DOHH2 (cell line): ENCODE measurements at regions not wholly inside any gene's neighbourhood (a gene's known extent, or its start where the extent isn't known, plus 50 kb on each side); places are given as distances from the start of the nearest gene placed in this dataset.

Experiments
- H3F3A ChIP-seq: fragments of 200-600 bp; sonication (generic), shearing (Covaris generic); 2 replicates; pipeline ENCODE4 v1.6.0; 2016; ENCODE audit warnings: antibody characterized with exemption, mild to moderate bottlenecking; ENCODE audit not compliant: control insufficient read depth, insufficient read depth
- H3K27ac ChIP-seq: fragments of 200-600 bp; sonication (generic); 2 replicates; pipeline ENCODE4 v1.5.1; 2014; ENCODE audit warnings: low read depth, mild to moderate bottlenecking, low read length, moderate library complexity
- H3K27me3 ChIP-seq: fragments of 200-600 bp; sonication (generic); 2 replicates; pipeline ENCODE4 v1.6.1; 2014; ENCODE audit warnings: mild to moderate bottlenecking, low read length, mixed read lengths; ENCODE audit not compliant: control insufficient read depth
- H3K36me3 ChIP-seq: fragments of 200-600 bp; sonication (generic); 2 replicates; pipeline ENCODE4 v1.6.1; 2014; ENCODE audit warnings: mild to moderate bottlenecking, low read length, moderate library complexity, mixed read lengths; ENCODE audit not compliant: control insufficient read depth
- H3K4me1 ChIP-seq: fragments of 200-600 bp; sonication (generic); 2 replicates; pipeline ENCODE4 v1.6.1; 2014; ENCODE audit warnings: mild to moderate bottlenecking, low read length, mixed read lengths; ENCODE audit not compliant: control insufficient read depth
- H3K4me2 ChIP-seq: fragments of 200-600 bp; sonication (generic); 2 replicates; pipeline ENCODE4 v1.6.0; 2014; ENCODE audit warnings: mild to moderate bottlenecking, low read length, moderate library complexity
- H3K4me3 ChIP-seq: fragments of 200-600 bp; sonication (generic); 2 replicates; pipeline ENCODE4 v1.5.1; 2014; ENCODE audit warnings: mild to moderate bottlenecking, low read length, mixed read lengths
- H3K79me2 ChIP-seq: fragments of 200-600 bp; sonication (generic); 2 replicates; pipeline ENCODE4 v1.6.1; 2014; ENCODE audit warnings: mild to moderate bottlenecking, low read length, mixed read lengths; ENCODE audit not compliant: control insufficient read depth
- H3K9me2 ChIP-seq: fragments of 200-600 bp; sonication (generic); replicated peaks from 2 replicates; pipeline ENCODE4 v1.6.1; 2014; ENCODE audit warnings: mild to moderate bottlenecking, low read length, mixed read lengths; ENCODE audit not compliant: control insufficient read depth
- H3K9me3 ChIP-seq: fragments of 200-600 bp; sonication (generic); 2 replicates; pipeline ENCODE4 v1.6.1; 2014; ENCODE audit warnings: antibody characterized with exemption, low read length, mixed read lengths; ENCODE audit not compliant: control insufficient read depth, insufficient read depth
- H4K20me1 ChIP-seq: fragments of 200-600 bp; sonication (generic); 2 replicates; pipeline ENCODE4 v1.6.0; 2014; ENCODE audit warnings: low read depth, mild to moderate bottlenecking, antibody characterized with exemption, low read length, moderate library complexity; ENCODE audit not compliant: control insufficient read depth, insufficient read depth
- CTCF ChIP-seq: fragments of 200-600 bp; sonication (generic); IDR thresholded peaks from one replicate; pipeline ENCODE4 v1.5.1; 2014; ENCODE audit warnings: antibody characterized with exemption, mild to moderate bottlenecking, low read depth, low read length; ENCODE audit not compliant: poor library complexity, severe bottlenecking
- EZH2phosphoT487 ChIP-seq: fragments of 200-600 bp; sonication (generic); IDR thresholded peaks from 2 replicates; pipeline ENCODE4 v1.6.1; 2017; ENCODE audit warnings: borderline replicate concordance, mild to moderate bottlenecking, antibody characterized with exemption, low read length, moderate library complexity, mixed read lengths

DNA sequence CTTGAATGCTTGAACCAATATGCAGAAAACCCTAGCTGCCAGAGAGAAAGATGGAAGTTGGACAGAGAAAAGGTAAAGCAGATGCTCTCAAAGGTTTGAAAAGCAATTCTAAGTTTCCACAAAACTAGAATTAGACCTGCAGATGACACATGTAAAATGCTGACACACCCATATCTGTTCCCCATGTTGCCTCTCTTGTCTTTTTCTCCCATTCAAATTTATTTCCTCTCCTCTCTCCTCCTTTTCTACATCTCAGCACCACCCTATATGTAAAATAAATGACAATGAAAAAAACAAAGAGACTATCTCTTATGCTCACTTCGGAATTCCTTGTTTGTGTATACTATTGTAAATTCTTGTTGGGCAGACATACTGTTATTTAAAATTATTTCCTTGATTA lies 75.5 kb upstream of the PLEKHA5 start:
- Histone ChIP-seq H3K4me2 (no peak overlapping the region), H3K36me3 (no peaks in the 10 kb centered on the region), H3F3A (no peaks in the 10 kb centered on the region), H4K20me1 (no peaks in the 10 kb centered on the region), H3K27me3 (no peaks in the 10 kb centered on the region), H3K79me2 (no peaks in the 10 kb centered on the region), H3K4me1 (no peaks in the 10 kb centered on the region), H3K4me3 (no peak overlapping the region), H3K9me2 (no peaks in the 10 kb centered on the region; the same call in 1 of the 2 replicates), H3K9me3 (no peaks in the 10 kb centered on the region), H3K27ac (no peak overlapping the region)
- no peak for TF ChIP-seq CTCF
- TF ChIP-seq EZH2phosphoT487: no peak

DNA sequence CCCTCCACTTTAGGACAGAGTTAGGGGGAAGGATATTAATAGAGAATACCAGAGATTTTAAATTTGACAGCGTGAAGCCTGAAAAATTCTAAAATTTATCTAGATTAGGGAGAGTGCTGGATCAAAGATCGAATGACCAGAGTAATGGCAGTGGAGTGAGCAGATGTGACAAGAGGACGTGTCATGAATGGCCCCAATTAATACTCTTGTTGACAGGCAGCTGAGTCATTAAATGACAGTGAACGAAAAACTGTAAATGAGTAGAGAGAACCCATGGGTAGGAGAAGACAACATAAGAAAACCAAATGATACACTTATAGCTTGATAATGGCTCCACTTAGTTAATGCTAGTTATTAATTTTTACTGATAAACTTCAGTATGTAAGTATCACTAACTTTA lies 73.9 kb upstream of the PLEKHA5 start:
- Histone ChIP-seq H3K4me3 (no peak overlapping the region), H3K27ac (no peak overlapping the region), H3K9me2 (no peaks in the 10 kb centered on the region; the same call in 1 of the 2 replicates), H3K36me3 (no peaks in the 10 kb centered on the region), H3K9me3 (no peaks in the 10 kb centered on the region), H4K20me1 (no peaks in the 10 kb centered on the region), H3F3A (no peaks in the 10 kb centered on the region), H3K79me2 (no peaks in the 10 kb centered on the region), H3K4me1 (no peaks in the 10 kb centered on the region), H3K4me2 (no peak overlapping the region), H3K27me3 (no peaks in the 10 kb centered on the region)
- TF ChIP-seq CTCF (no peak), EZH2phosphoT487 (no peak)

- Histone ChIP-seq H3K27ac (no peak overlapping the region), H3K36me3 (no peaks in the 10 kb centered on the region), H3K4me2 (no peak overlapping the region), H3K4me3 (no peak overlapping the region), H3K79me2 (no peaks in the 10 kb centered on the region), H4K20me1 (no peaks in the 10 kb centered on the region), H3K27me3 (no peaks in the 10 kb centered on the region), H3K4me1 (no peaks in the 10 kb centered on the region), H3F3A (no peaks in the 10 kb centered on the region), H3K9me3 (no peaks in the 10 kb centered on the region), H3K9me2 (no peaks in the 10 kb centered on the region; the same call in 1 of the 2 replicates)
- TF ChIP-seq EZH2phosphoT487 (no peak), CTCF (no peak)
These were observed 71.1 kb upstream of the PLEKHA5 start for GRCh38 chr12:19058235-19059021.
